Parathyroid adenoma (tissue), 2 donors: ENCODE measurements at regions not wholly inside any gene's neighbourhood (a gene's known extent, or its start where the extent isn't known, plus 50 kb on each side); places are given as distances from the start of the nearest gene placed in this dataset.
"Not testable (repeated sequence)": the region's sequence is repeated elsewhere in the genome, so short reads cannot be mapped to it uniquely, and the experiment has no call there.

Experiments
- H2AFZ ChIP-seq: fragments of 300-600 bp; sonication (generic); one replicate; pipeline ENCODE4 v1.7.0; 2017; ENCODE audit warnings: antibody characterized with exemption, mild to moderate bottlenecking
- H3K27ac ChIP-seq: fragments of 300-600 bp; sonication (generic); one replicate; pipeline ENCODE4 v1.7.0; 2017
- H3K27me3 ChIP-seq: fragments of 300-600 bp; sonication (generic); one replicate; pipeline ENCODE4 v1.7.0; 2017; ENCODE audit warnings: low read length; ENCODE audit not compliant: control insufficient read depth, insufficient read depth
- H3K36me3 ChIP-seq: fragments of 300-600 bp; sonication (generic); one replicate; pipeline ENCODE4 v1.7.0; 2017; ENCODE audit warnings: low read length; ENCODE audit not compliant: control insufficient read depth, insufficient read depth
- H3K4me1 ChIP-seq: fragments of 300-600 bp; sonication (generic); one replicate; pipeline ENCODE4 v1.7.0; 2017; ENCODE audit warnings: control low read depth
- H3K4me2 ChIP-seq: fragments of 300-600 bp; sonication (generic); one replicate; pipeline ENCODE4 v1.7.0; 2017; ENCODE audit warnings: low read length
- H3K4me3 ChIP-seq: fragments of 300-600 bp; sonication (generic); one replicate; pipeline ENCODE4 v1.7.0; 2017; ENCODE audit warnings: low read depth, low read length
- H3K79me2 ChIP-seq: fragments of 300-600 bp; sonication (generic); one replicate; pipeline ENCODE4 v1.7.0; 2017; ENCODE audit warnings: control low read depth
- H3K9ac ChIP-seq: fragments of 300-600 bp; sonication (generic); one replicate; pipeline ENCODE4 v1.7.0; 2017; ENCODE audit warnings: mild to moderate bottlenecking
- H3K9me3 ChIP-seq: fragments of 300-600 bp; sonication (generic); one replicate; pipeline ENCODE4 v1.7.0; 2017; ENCODE audit warnings: low read length; ENCODE audit not compliant: control insufficient read depth
- CTCF ChIP-seq: fragments of 300-600 bp; sonication (generic); IDR thresholded peaks from one replicate; pipeline ENCODE4 v1.7.0; 2017; ENCODE audit warnings: antibody characterized with exemption, mild to moderate bottlenecking
- donor health status: primary hyperparathyroidism.

GRCh38 chr4:142897518-142897917 lies 51.4 kb upstream of the INPP4B start:
- H3K36me3 ChIP-seq, H2AFZ ChIP-seq, H3K27me3 ChIP-seq, H3K4me1 ChIP-seq, H3K4me3 ChIP-seq, H3K9ac ChIP-seq, H3K27ac ChIP-seq, H3K79me2 ChIP-seq, H3K9me3 ChIP-seq, H3K4me2 ChIP-seq: not testable (repeated sequence)

DNA sequence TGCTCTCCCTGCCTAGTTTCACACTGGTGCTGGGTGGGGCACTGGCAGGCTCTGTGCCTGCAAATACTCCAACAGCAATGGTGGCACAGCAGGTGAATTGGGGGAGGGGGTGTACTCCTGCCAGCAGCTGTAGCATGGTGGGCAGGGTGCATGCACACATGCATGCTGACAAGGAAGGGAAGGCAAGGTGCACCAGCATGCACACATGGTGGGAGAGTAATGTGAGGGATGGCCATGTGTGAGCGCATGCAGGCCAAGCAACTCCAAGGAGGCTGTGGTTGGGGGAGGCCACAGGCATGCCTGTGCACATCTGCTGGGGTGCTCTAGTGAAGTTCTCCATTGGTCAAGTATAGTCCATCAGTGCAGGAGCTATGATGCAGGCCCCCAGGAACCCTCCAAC lies 54.5 kb upstream of the INPP4B start:
- no peaks in the 10 kb centered on the region for H3K4me1 ChIP-seq
- no peak for TF ChIP-seq CTCF
- no peaks in the 10 kb centered on the region for H3K79me2 ChIP-seq
- H3K27ac ChIP-seq, result no peak overlapping the region
- H2AFZ ChIP-seq, result no peak overlapping the region
- H3K9ac ChIP-seq, result no peak overlapping the region
- H3K36me3 ChIP-seq, result no peaks in the 10 kb centered on the region
- H3K9me3 ChIP-seq, result no peaks in the 10 kb centered on the region
- H3K4me3 ChIP-seq, result no peak overlapping the region
- no peak overlapping the region for H3K4me2 ChIP-seq
- no peaks in the 10 kb centered on the region for H3K27me3 ChIP-seq

DNA sequence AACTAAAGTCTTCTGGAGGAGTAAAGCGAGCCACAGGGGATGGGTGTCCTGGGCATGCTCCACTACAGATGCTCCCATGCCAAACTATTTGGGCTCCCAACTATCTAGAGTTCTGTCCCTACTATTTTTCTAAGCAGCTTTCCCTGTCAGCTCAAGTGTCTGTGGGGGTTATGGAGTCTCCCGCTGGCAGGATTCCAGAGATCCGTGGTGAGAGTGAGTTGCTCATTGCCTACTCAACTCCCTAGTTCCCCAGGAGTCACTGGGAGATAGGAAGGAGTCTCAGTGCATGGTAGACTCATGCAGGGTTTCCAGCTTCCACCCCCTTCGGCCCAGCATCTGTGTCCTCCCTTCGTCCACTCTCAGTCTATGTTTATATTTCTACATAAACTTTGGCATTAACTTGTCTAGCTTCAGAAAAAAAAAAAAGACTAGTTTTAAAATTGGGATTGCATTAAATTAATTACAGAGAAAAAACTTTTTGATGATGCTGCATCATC lies 55.1 kb upstream of the INPP4B start:
- Histone ChIP-seq H3K36me3 (no peaks in the 10 kb centered on the region), H3K4me1 (no peaks in the 10 kb centered on the region), H3K4me3 (no peak overlapping the region), H3K9me3 (no peaks in the 10 kb centered on the region), H3K9ac (no peak overlapping the region), H3K27me3 (no peaks in the 10 kb centered on the region), H2AFZ (no peak overlapping the region), H3K79me2 (no peaks in the 10 kb centered on the region), H3K27ac (no peak overlapping the region), H3K4me2 (no peak overlapping the region)
- TF ChIP-seq CTCF, result no peak

DNA sequence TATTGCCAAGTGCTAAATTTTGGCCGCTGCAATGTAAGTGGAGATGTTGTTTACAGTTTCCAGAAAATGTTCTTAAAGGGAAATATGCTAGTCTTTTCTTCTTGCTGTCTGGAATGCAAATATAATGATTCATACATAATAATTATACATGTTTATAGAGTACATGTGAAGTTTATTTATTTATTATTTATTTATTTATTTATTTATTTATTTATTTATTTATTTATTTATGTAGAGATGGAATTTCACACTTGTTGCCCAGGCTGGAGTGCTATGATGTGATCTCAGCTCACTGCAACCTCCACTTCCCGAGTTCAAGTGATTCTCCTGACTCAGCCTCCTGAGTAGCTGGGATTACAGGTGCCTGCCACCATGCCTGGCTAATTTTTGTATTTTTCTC lies 57.5 kb upstream of the INPP4B start:
- H3K4me1 ChIP-seq, H3K9ac ChIP-seq, H3K36me3 ChIP-seq, H3K27ac ChIP-seq, H3K27me3 ChIP-seq, H3K79me2 ChIP-seq, H2AFZ ChIP-seq, H3K9me3 ChIP-seq, H3K4me2 ChIP-seq, H3K4me3 ChIP-seq: not testable (repeated sequence)

- Histone ChIP-seq H3K79me2 (no peaks in the 10 kb centered on the region), H3K4me1 (no peaks in the 10 kb centered on the region), H3K9me3 (no peaks in the 10 kb centered on the region), H3K9ac (no peak overlapping the region), H3K27ac (no peak overlapping the region), H3K36me3 (no peaks in the 10 kb centered on the region), H3K4me3 (no peak overlapping the region), H3K27me3 (no peaks in the 10 kb centered on the region), H3K4me2 (no peak overlapping the region), H2AFZ (no peak overlapping the region)
- no peak for TF ChIP-seq CTCF
These were observed 63.8 kb upstream of the INPP4B start for GRCh38 chr4:142909908-142910307.

DNA sequence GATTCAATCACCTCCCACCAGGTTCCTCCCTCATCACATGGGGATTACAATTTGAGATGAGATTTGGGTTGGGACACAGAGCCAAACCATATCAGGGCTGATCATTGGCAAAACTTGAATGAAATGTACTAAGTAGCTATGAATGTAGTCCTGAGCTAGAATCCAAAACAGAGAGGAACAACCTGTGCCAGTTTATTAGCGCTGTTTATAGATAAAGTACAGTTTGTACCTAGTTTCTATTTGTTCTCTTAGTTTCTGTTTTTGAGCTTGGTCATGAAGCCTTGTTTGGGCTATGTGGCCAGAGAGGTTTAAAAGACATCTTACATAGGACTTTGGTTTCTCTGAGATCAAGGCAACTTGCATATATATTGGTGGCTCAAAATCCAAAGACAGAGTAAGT lies 66.9 kb upstream of the INPP4B start:
- H3K79me2 ChIP-seq, result no peaks in the 10 kb centered on the region
- H3K27me3 ChIP-seq, result no peaks in the 10 kb centered on the region
- no peak overlapping the region for H3K4me2 ChIP-seq
- H3K9ac ChIP-seq, result no peak overlapping the region
- H3K27ac ChIP-seq, result no peak overlapping the region
- H3K4me3 ChIP-seq, result no peak overlapping the region
- H3K9me3 ChIP-seq, result no peaks in the 10 kb centered on the region
- no peak for TF ChIP-seq CTCF
- H3K36me3 ChIP-seq, result no peaks in the 10 kb centered on the region
- H2AFZ ChIP-seq, result no peak overlapping the region
- H3K4me1 ChIP-seq, result no peaks in the 10 kb centered on the region
